HG03280 (cell line): ENCODE measurements at regions not wholly inside any gene's neighbourhood (a gene's known extent, or its start where the extent isn't known, plus 50 kb on each side); places are given as distances from the start of the nearest gene placed in this dataset.
"Not testable (repeated sequence)": the region's sequence is repeated elsewhere in the genome, so short reads cannot be mapped to it uniquely, and the experiment has no call there.

ENCODE experiments used
- ATAC-seq: cut with Tn5 transposase; IDR thresholded peaks from one replicate; pipeline ENCODE4 v1.9.1; 2021; ENCODE audit warnings: mild to moderate bottlenecking, moderate library complexity; ENCODE audit not compliant: unreplicated experiment

GRCh38 chr5:75002271-75002670, 50.1 kb downstream of the GCNT4 start:
- no peak for ATAC-seq

GRCh38 chr5:74995926-74996325, 56.4 kb downstream of the GCNT4 start:
- no peak for ATAC-seq

GRCh38 chr5:74994826-74995225, 57.5 kb downstream of the GCNT4 start:
- no peak for ATAC-seq

GRCh38 chr5:74993743-74994142, 58.6 kb downstream of the GCNT4 start:
- ATAC-seq = no peak

GRCh38 chr5:74992791-74993190, 59.6 kb downstream of the GCNT4 start:
- ATAC-seq = no peak

- ATAC-seq = no peak
Measured at GRCh38 chr5:74991522-74991921, 60.8 kb downstream of the GCNT4 start.

- ATAC-seq = no peak
Measured at GRCh38 chr5:74990194-74990593, 62.2 kb downstream of the GCNT4 start.

GRCh38 chr5:74988273-74988983, 63.9 kb downstream of the GCNT4 start:
- no peak for ATAC-seq

GRCh38 chr5:74978345-74978744, 74.0 kb downstream of the GCNT4 start:
- ATAC-seq = no peak

GRCh38 chr5:74977471-74977870, 74.9 kb downstream of the GCNT4 start:
- ATAC-seq = no peak

GRCh38 chr5:74976651-74977050, 75.7 kb downstream of the GCNT4 start:
- ATAC-seq = no peak

- no peak for ATAC-seq
Measured at GRCh38 chr5:74975582-74975981, 76.8 kb downstream of the GCNT4 start.

- no peak for ATAC-seq
Measured at GRCh38 chr5:74974451-74975091, 77.8 kb downstream of the GCNT4 start.

GRCh38 chr5:74973694-74974093, 78.7 kb downstream of the GCNT4 start:
- ATAC-seq = no peak

- ATAC-seq = no peak
Measured at GRCh38 chr5:74971947-74972460, 80.4 kb downstream of the GCNT4 start.

GRCh38 chr5:74970891-74971290, 81.5 kb downstream of the GCNT4 start:
- not testable (repeated sequence) for ATAC-seq

GRCh38 chr5:74969726-74970125, 82.6 kb downstream of the GCNT4 start:
- no peak for ATAC-seq

GRCh38 chr5:74966141-74967026, 86.0 kb downstream of the GCNT4 start:
- ATAC-seq = no peak

GRCh38 chr5:74963407-74963806, 89.0 kb downstream of the GCNT4 start:
- ATAC-seq = no peak

GRCh38 chr5:74957906-74958305, 91.7 kb upstream of the FAM169A start:
- ATAC-seq = no peak

- no peak for ATAC-seq
Measured at GRCh38 chr5:74957029-74957784, 91.0 kb upstream of the FAM169A start.
